Testis (tissue), 2 donors: ENCODE measurements at regions not wholly inside any gene's neighbourhood (a gene's known extent, or its start where the extent isn't known, plus 50 kb on each side); places are given as distances from the start of the nearest gene placed in this dataset.

ENCODE experiments used
- DNase-seq: peaks from one replicate; pipeline ENCODE4 v3.0.0-alpha.2; 2019
- H3K27ac ChIP-seq, 2 donors: fragments of 200-600 bp; sonication (generic); one replicate each; pipeline ENCODE4 v1.5.1; 2019
- H3K27me3 ChIP-seq: fragments of 200-600 bp; sonication (generic); one replicate; pipeline ENCODE4 v1.5.1; 2019
- H3K36me3 ChIP-seq: fragments of 200-600 bp; sonication (generic); one replicate; pipeline ENCODE4 v1.5.1; 2017; ENCODE audit warnings: low read depth; ENCODE audit errors: missing control alignments
- H3K4me1 ChIP-seq: fragments of 200-600 bp; sonication (generic); one replicate; pipeline ENCODE4 v1.5.1; 2019
- H3K4me3 ChIP-seq, 2 donors: fragments of 200-600 bp; sonication (generic); one replicate each; pipeline ENCODE4 v1.5.1; 2017 to 2019
- H3K9me3 ChIP-seq: fragments of 200-600 bp; sonication (generic); one replicate; pipeline ENCODE4 v1.5.1; 2017
- POLR2A ChIP-seq: fragments of 450-650 bp; IDR thresholded peaks from one replicate; pipeline ENCODE4 v1.6.1; 2017; ENCODE audit warnings: antibody characterized with exemption, mild to moderate bottlenecking, moderate library complexity
- WGBS, 2 donors: methylation state at CpG; one replicate each; pipeline ENCODE4 v1.1.5; 2018; 5-methylcytosine and 5-hydroxymethylcytosine counted together
- intact Hi-C: fragments of 100-400 bp; cut with DNase I; formaldehyde crosslinking; loops from one replicate; pipeline ENCODE4 v1.15.1; 2023; ENCODE audit warnings: low total_unique reads
- TF ChIP-seq, protein P1 (sequence below), 3 experiments: fragments of 450-650 bp in 2 of 3; fragments of 200-600 bp in 1 of 3; sonication (generic) in 1 of 3; IDR thresholded peaks; one replicate each; pipeline ENCODE4 v1.5.1; 2016 to 2019; ENCODE audit warnings: antibody characterized with exemption in 3 of 3, mild to moderate bottlenecking in 2 of 3, moderate library complexity in 1 of 3

DNA sequence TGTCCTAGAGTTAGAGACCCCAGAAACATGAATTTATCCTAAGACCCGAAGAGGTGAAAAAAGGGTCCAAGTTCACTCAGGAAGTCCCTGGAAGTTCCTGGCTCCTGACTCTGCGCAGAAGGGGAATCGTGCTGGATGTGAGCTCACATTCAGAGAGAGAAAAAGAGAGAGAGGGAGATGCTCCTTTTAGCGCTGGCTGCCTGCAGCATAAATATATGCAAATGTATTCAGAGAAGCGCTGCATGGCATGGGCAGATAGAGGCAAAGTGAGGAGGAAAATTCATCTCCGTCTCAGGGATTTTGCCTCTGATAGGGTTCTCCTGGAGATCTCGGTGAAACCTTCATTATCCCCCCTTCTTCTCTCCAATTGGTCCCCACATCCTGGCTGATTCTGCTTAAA is 517.2 kb downstream of the MN1 start:
- intact Hi-C loops = no loop called here
- no peak for TF ChIP-seq POLR2A
- TF ChIP-seq, protein P1, sequence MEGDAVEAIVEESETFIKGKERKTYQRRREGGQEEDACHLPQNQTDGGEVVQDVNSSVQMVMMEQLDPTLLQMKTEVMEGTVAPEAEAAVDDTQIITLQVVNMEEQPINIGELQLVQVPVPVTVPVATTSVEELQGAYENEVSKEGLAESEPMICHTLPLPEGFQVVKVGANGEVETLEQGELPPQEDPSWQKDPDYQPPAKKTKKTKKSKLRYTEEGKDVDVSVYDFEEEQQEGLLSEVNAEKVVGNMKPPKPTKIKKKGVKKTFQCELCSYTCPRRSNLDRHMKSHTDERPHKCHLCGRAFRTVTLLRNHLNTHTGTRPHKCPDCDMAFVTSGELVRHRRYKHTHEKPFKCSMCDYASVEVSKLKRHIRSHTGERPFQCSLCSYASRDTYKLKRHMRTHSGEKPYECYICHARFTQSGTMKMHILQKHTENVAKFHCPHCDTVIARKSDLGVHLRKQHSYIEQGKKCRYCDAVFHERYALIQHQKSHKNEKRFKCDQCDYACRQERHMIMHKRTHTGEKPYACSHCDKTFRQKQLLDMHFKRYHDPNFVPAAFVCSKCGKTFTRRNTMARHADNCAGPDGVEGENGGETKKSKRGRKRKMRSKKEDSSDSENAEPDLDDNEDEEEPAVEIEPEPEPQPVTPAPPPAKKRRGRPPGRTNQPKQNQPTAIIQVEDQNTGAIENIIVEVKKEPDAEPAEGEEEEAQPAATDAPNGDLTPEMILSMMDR (IDR thresholded peaks at IDR 0.05) = no peak

DNA sequence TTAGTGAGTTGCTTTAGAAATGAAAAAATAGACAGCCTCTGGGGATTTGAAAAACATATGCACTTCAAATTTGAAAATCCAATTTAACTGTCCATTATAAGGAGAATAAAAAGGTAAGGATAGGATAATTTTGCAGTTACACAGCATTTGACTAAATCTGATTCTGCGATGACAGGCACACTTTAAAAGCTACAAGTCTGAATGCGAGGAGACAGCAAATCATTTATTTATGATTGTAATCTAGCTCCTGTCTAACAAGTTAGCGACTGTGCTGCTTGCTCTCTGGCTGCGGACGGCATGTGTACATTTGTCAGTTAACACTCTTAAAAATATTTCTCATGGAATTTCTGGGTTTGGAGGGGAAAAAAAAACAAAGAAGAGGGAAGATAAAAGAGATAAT is 514.8 kb downstream of the MN1 start:
- WGBS, 2 donors = 88 to 90% methylated on average over 5 of the region's 5 CpGs
- no peak overlapping the region for H3K27ac ChIP-seq
- TF ChIP-seq, protein P1 (IDR thresholded peaks at IDR 0.05) = no peak
- TF ChIP-seq POLR2A = no peak
- H3K36me3 ChIP-seq = no peaks in the 10 kb centered on the region
- H3K27me3 ChIP-seq = no peaks in the 10 kb centered on the region
- DNase-seq = no peak
- intact Hi-C loops = no loop called here
- no peaks in the 10 kb centered on the region for H3K9me3 ChIP-seq
- H3K4me1 ChIP-seq = no peaks in the 10 kb centered on the region
- H3K4me3 ChIP-seq = no peak overlapping the region

More for the DNA sequence above, 517.2 kb downstream of the MN1 start:
- no peak for DNase-seq
- H3K4me1 ChIP-seq = no peaks in the 10 kb centered on the region
- 66 to 87% methylated on average over 7 of the region's 7 CpGs for WGBS, 2 donors
- H3K9me3 ChIP-seq = no peaks in the 10 kb centered on the region
- H3K27ac ChIP-seq = no peak overlapping the region
- H3K36me3 ChIP-seq = no peaks in the 10 kb centered on the region
- no peaks in the 10 kb centered on the region for H3K27me3 ChIP-seq
- H3K4me3 ChIP-seq = no peak overlapping the region

DNA sequence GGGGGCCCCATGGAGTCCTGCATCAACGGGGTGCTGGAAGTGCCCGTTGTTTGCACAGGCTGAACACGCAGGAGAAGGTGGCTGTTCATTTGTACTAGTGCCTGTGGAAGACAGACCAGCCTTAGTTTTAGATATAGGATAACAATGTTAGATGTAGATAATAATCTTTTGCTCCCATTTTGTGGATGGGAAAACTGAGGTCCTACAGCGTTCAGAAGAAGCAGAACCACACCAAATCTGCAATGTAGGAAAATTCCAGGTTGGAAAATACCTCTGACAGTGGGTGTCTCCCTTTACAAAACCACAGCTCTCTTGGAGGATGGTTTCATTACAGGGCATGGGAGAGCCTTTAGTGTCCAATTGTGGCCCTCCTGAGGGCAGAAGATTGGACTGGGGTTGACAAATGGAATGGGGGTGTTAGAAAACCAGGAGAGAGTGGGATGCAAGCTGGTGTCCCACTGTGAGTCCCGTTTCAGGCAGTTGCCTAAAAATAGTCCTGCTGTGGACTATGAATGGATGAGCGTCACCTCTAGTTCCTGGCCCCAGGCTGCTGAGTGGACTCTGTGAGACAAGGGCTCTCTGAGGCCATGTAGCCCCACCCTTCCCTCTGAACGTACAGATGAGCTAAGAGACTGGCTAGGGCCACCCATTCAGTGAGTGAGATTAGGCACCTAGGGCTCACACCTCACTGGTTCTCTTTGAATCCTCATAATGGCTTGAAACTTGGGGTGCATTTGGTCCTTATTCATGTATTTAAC is 508.8 kb downstream of the MN1 start:
- no peaks in the 10 kb centered on the region for H3K27me3 ChIP-seq
- H3K9me3 ChIP-seq = no peaks in the 10 kb centered on the region
- intact Hi-C loops = no loop called here
- no peak overlapping the region for H3K4me3 ChIP-seq
- TF ChIP-seq, protein P1 (IDR thresholded peaks at IDR 0.05) = no peak
- no peak for TF ChIP-seq POLR2A
- WGBS, 2 donors = 71 to 87% methylated on average over 7 of the region's 7 CpGs
- H3K4me1 ChIP-seq = no peaks in the 10 kb centered on the region
- no peak for DNase-seq
- H3K36me3 ChIP-seq = no peaks in the 10 kb centered on the region
- no peak overlapping the region for H3K27ac ChIP-seq

DNA sequence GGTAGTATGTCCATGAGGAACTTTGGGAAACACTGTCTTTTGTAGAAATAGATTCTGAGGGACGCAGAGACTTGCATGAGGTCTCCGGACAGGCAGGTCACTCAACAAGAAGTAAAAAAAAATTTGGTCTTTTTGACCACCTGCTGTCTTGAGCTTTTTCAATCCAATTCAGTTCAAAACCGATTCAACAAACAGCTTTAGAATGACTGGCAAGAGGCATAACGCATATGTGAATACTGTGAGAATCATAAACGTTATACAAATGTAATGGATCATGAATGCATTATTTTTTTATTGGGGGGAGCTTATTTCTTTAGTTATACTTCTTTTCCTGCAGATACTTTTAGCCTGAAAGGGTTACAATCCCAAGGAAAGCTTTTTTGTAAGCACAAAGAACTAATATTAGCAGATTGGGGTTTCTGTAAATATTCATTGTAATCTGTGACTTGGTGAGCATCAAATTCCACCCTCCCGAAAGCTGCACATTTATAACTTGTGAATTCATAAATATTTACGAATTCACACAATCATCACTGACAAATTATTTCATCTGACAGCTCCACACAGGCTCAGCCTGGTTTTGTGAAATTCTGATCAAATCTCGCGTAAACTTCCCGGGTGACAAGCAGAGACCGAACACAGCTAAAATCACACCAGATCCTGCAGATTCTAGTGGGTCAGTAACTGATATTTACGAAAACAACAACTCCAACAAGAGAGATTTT is 507.7 kb downstream of the MN1 start:
- no peak overlapping the region for H3K4me3 ChIP-seq
- H3K4me1 ChIP-seq = no peaks in the 10 kb centered on the region
- H3K9me3 ChIP-seq = no peaks in the 10 kb centered on the region
- H3K27ac ChIP-seq = no peak overlapping the region
- intact Hi-C loops = no loop called here
- no peaks in the 10 kb centered on the region for H3K36me3 ChIP-seq
- no peaks in the 10 kb centered on the region for H3K27me3 ChIP-seq
- no peak for DNase-seq
- no peak for TF ChIP-seq POLR2A
- TF ChIP-seq, protein P1 (IDR thresholded peaks at IDR 0.05) = no peak
- WGBS, 2 donors = 85 to 87% methylated on average over 12 of the region's 12 CpGs
